Inflammatory macrophage treated with lipopolysaccharide for 1 hour (primary cell): ENCODE measurements at regions not wholly inside any gene's neighbourhood (a gene's known extent, or its start where the extent isn't known, plus 50 kb on each side); places are given as distances from the start of the nearest gene placed in this dataset.
"Not testable (repeated sequence)": the region's sequence is repeated elsewhere in the genome, so short reads cannot be mapped to it uniquely, and the experiment has no call there.

Source experiments
- DNase-seq, 2 donors: peaks; one replicate each; pipeline ENCODE4 v3.0.0-alpha.2; 2020 to 2022

DNA sequence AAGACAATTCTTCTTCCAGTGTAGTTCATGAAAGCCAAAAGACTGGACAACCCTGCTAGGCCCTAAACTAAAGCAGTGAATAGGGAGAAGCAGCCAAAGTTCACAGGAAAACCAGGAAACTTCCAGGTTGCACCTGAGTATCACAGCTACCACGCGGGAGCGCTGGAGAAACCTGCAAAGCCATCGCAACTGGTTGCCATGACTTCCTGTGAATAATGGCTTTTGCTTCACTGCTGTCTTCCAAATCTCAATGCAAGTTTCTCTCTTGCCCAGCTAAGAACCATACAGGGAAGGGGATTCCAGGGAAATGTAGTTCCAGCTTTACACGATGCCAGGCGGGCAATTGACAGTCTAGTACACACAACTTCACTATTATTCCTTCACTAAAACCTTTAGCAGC lies 114.1 kb downstream of the GXYLT1 start:
- DNase-seq: no peak

DNA sequence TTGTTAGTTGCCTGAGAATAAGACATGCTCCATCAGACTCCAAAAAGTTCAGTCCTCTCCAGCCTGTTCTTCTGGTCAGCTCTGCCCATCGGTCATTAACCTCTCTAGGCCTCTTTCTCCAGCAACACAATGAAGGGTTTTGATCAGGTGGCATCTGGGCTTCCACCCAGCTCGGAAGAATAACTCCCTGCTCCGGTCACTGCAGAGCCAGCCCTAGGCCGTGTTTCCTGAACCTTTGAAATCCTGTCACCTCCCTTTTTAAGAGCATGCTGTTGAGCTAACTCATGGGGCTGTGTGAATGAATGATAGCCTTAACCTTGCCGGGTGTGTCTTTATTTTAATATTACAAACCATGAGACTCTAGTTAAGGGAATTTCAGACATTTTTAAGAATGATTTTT lies 117.1 kb downstream of the GXYLT1 start:
- DNase-seq: no peak

DNA sequence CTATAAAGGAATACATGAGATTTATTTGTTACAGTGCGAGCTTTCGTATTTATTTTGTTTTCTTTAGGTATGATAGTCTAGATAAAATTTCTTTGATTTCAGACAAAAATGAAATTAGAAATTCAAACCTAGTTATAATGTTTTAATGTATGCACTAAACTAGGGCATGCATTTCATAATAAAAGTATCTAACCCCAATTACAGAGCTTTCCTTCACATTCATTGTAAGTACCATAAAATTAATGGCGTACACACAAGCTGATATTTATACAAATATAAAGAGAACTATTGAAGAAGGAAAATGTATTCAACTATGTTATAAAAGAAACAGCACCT lies 120.2 kb downstream of the GXYLT1 start:
- DNase-seq: no peak

DNA sequence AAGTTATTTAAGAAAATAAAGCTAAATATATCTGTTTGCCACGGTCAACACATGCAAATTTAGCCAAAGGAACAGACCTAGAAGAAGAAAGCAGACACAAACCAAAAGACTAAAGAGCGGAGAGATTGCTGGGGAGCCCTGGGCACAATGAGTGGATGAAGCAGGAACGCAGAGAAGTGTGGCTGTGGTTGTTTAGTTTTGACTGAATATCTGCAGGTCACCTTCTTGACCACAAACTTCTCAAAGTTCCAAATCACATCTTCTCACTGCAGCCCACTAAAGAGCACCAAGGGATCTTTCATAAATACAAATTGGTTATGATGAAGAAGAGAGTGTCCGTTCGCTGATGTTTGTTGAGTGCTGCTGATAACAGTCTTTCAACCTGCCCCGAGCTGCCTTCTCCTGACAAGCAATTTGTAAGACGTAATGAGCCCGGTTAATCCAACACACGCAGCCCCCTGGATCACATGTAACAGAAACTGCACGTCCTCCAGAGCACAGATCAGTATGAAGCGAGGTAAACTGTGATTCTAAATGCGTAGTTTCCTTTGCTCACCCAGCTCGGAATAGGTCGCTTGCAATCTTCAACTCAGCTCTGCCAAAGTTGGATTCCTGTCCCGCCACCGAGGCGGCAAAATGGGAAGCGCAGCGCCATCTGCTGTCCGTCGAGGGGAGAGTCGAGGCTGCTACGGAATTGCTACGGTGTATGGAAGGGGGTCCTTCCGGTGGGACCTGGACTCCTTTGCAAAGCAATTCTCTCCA lies 120.8 kb downstream of the GXYLT1 start:
- peak; percentile 37 to 86 for DNase-seq

DNA sequence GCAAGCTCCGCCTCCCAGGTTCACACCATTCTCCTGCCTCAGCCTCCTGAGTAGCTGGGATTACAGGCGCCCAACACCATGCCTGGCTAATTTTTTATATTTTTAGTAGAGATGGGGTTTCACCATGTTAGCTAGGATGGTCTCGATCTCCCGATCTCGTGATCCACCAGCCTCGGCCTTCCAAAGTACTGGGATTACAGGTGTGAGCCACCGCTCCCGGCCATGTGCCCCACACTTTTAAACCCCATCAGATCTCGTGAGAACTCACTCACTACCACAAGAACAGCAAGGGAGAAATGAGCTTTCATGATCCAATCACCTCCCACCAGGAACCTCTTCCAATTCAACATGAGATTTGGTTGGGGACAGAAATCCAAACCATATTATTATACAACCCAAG lies 122.7 kb downstream of the GXYLT1 start:
- not testable (repeated sequence) for DNase-seq

DNA sequence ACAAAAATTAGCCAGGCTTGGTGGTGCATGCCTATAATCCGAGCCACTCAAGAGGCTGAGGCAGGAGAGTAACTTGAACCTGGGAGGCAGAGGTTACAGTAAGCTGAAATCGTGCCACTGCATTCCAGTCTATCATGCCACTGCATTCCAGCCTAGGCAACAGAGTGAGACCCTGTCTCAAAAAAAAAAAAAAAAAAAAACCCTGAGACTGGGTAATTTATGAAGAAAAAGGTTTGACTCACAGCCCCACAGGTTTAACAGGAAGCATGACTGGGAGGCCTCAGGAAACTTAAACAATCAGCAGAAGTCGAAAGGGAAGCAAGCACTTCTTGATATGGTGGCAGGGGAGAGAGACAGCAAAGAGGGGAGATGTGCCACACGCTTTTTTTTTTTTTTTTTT lies 123.2 kb downstream of the GXYLT1 start:
- no peak for DNase-seq

DNA sequence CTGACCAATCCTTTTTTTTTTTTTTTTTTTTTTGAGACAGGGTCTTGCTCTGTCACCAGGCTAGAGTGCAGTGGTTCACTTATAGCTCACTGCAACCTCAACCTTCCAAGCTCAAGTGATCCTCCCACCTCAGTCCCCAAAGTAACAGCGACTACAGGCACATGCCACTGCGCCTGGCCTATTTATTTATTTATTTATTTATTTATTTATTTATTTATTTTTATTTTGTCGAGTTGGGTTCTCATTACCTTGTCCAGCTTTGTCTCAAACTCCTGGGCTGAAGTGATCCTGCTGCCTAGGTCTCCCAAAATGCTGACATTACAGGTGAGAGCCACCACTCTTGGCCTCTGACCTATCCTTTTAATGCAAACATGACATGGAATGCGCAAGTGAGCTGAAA lies 124.4 kb downstream of the GXYLT1 start:
- no peak for DNase-seq

DNA sequence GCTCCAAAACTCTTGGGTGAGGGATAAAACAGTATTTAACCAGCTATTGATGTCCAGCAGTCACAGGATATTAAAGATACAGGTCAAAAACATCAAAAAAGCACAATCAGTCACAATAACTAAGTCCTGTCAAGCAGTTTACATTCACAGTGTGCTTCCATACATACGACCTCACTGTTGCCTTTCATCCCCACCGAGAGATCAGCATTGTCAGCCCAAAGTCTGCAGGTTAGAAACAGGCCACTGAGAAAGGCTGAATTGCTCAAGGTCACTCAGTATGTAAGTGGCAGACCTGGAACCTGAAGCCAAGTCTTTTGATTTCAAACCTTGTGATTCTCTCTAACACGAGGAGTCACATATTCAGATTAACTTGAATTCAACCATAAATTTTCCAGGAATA lies 124.9 kb downstream of the GXYLT1 start:
- no peak for DNase-seq

DNA sequence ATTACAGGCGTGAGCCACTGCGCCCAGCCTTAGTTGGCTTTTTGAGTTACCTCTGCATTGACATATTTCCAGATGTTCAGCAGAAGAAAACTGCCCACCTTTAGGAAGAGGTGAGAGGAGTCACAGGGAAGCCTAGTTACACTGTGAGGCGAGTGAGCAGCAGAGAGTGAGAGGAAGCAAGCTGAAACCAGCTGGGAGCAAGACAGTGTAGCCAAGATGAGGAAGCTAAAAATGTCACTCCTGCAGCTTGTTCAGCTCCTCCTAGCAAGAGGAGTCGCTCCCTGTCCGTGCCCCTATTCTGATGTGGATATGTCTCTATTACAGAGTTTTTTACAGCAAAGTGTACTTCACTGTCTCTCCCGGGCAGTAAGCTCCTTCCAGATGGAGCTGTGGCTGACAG lies 127.6 kb downstream of the GXYLT1 start:
- DNase-seq: no peak

DNA sequence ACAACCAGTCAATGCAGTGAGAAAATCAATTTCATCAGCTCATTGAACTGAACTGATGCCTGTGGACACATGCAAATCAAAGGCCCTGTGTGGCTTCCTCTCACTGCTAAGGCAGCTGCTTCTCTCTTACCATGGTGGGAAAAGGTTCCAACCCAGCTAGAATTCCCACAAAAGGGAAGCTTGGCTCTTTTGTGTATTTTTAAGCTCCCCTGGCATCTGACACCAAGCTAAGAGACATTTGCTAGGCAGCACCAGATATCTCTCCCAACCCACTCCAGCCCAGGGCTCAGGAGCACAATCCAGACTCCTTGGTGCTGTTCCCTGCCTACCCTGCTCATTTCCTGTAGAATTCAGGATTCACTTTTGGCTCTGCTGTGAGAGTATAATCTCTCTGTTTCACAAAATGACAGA lies 129.6 kb downstream of the GXYLT1 start:
- no peak for DNase-seq

DNA sequence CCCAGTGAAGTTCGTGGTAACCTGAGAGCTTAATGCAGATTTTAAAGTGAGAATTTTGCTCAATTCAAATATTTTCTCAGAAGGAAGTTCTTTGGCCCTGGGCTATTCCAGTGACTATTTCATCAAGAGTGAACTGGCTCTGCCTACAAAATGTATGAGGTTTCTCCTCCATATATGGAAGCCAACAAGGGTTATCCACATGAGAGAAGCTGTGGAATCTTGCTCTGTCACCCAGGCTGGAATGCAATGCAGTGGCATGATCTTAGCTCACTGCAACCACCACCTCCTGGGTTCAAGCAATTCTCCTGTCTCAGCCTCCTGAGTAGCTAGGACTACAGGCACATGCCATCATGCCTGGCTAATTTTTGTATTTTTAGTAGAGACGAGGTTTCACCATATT lies 132.2 kb downstream of the GXYLT1 start:
- DNase-seq: not testable (repeated sequence)

DNA sequence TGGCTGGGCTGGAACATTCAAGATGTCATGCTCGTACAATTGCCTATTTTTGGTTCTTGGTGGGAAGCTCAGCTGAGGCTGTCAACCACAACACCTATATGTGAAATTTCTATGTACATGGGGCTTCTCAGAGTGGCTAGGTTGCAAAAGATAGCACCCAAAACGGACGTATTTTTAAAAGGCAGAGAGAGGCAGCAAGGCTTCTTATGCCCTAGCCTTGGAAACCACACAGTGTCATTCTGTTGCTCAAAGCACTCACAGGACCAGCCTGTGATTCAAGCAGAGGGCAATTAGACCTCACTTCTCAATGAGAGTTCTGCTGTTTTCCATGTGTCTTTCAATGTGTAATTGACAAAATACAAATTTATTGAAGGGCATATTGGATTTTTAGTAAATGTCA lies 134.0 kb downstream of the GXYLT1 start:
- no peak for DNase-seq

DNA sequence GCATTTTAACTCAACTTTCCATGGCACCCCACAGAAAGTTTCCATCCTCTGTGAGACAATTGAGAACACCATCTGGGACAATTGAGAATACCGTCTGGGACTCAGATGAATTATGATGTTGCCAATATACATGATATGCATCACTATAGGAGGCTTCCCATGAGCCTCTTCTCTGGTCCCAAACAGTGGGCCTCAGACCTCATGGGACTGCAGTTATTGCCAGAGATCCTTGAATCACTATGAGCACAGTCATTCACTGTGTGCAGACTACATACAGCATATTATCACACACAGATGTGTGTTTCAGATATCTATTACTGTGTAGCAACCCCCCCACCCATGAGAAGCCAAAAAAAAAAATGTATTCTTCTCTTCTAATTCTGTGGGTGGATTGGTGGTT lies 134.4 kb downstream of the GXYLT1 start:
- no peak for DNase-seq

DNA sequence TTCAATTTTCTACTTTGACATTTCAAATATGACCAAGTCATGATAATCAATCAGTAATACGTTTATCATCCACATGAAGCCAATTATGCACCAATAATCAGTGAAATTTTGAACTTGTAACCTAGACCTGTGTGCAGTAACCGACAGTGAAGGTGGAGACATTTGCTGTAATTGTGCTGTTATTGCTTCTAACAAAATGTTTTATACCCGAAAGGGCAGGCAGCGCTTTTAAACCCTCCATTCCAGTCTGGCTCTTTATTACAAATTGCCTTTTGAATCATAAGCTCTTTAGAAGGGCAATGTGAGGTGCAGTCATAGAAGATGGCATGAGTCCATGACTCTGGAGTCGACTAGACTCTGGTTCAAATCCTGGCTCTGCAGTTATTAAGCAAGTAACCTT lies 135.7 kb downstream of the GXYLT1 start:
- no peak for DNase-seq

DNA sequence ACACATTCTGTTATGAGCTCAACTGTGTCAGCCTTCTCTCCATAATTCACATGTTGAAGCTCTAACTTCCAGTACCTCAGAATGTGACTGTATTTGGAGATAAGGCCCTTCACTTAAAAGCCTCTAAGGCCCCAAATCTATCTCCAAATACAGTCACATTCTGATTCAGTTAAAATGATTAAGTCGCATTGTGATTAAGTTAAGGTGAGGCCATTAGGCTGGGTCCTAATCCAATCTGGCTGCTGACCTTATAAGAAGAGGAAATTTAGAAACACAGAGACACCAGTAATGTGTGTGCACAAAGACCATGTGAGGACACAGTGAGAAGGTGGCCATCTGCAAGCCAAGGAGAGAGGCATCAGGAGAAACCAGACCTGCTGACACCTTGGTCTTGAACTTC lies 141.6 kb downstream of the GXYLT1 start:
- DNase-seq: no peak

DNA sequence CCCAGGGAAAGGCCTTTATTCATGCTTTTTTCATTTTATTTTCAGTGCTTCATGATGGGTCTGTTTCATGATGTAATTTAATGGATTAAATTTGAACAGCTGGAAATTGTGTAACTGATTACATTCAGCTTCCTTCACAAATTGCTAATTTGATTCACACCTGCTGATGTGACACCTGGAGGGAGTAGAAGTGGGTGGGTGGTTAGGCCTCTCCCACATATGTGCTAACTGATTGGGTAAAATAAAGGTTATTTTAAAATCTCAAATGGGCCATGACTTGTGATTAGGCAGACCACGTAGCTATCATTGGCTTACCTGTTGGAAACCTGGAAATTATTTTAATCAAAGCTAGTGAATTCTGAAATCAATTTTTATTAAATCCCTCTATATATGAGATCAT lies 142.1 kb downstream of the GXYLT1 start:
- no peak for DNase-seq

DNA sequence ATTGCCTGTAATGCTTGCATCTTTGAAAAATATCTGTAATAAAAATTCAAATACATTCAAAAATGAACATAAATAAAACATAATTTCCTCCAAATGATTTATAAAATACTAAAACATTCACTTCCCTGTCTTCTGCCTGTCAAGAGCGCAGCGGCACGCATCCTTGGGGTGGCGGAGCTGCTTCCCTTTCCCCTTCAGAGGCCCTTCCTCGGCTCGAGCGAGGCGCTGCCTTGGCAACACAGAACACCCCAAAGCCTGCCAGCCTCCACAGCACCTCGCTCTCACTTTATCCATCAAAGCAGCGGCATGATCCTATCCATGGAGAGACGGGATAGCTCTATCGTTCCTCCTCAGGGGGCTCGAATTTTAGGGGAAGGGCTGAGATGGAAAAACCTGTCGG lies 146.2 kb downstream of the GXYLT1 start:
- no peak for DNase-seq

DNA sequence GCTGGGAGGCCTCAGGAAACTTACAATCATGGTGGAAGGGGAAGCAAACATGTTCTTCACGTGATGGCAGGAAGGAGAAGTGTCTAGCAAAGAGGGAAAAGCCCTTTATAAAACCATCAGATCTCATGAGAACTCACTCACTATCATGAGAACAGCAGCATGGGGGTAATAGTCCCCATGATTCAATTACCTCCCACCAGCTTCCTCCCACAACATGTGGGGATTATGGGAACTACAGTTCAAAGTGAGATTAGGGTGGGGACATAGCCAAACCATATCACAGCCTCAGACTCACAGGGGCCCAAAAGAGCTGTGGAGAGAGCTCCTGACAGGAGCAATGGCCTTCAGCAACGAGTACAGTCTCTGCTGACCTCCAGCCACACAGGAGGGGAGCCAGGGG lies 151.4 kb downstream of the GXYLT1 start:
- DNase-seq: peak; percentile 10 to 27

DNA sequence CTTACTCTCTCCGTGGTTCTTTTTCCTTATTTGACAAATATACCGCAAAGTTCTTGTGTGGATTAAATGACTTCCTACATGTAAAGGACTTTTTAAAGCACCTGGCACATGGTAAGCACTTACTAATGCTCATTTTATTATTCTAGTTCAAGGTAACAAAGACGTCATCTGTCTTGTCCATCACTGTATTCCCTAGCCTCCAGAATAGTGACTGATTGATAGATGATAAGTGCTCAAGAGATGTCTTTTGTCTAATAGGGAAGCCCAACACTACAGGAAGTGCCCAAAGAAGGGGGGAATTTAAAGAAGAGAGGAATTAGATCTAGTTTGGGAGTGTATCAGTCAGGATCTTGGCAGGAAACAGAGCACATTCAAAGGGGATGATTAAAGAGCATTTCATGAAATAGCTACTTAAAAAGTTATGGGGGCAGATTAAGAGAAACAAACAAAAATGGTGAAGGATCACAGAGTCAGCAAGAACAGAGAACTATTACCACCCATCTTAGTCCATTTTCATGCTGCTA lies 151.9 kb downstream of the GXYLT1 start:
- no peak for DNase-seq

DNA sequence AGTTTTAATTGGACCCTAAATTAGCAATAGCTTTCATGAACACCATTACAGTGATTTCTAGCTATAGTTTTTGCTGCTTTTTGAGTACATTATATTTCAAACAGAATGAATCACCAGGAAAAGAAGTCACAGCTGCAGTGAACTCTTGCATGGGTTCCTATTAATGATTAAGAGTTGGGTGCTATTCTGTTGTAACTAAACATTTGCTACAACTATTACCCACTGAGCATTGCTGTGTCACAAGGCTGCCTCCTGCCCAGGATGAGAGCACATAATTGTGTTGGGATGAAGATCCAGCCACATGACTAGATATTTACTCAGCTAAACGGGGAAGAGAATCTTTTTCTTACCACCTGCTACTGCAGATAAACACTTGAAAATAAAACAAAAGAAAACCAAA lies 152.7 kb downstream of the GXYLT1 start:
- DNase-seq: no peak

DNA sequence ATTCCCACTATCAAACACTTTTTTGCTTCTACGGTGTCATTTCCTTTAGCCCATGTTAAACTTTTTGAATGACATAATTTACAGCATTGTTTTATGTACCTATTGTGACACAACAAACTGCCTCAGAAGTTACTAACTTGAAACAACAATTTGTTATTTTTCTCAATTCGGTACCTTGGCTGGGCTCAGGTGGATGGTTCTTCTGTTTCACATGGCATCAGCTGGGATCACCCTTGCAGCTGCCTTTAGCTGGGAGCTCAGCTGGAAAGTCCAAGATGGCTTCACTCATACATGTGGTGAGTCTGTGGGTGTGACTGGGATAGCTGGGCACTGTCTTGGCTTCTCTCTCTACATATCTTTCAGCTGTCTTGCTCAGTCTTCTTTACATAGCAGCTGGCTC lies 156.0 kb downstream of the GXYLT1 start:
- DNase-seq: peak; percentile 2 to 5

DNA sequence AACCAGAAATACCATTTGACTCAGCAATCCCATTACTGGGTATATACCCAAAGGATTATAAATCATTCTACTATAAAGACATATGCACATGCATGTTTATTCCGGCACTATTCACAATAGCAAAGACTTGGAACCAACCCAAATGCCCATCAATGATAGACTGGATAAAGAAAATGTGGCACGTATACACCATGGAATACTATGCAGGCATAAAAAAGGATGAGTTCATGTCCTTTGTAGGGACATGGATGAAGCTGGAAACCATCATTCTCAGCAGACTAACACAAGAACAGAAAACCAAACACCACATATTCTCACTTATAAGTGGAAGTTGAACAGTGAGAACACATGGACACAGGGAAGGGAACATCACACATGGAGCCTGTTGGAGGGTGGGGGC lies 158.2 kb downstream of the GXYLT1 start:
- not testable (repeated sequence) for DNase-seq

DNA sequence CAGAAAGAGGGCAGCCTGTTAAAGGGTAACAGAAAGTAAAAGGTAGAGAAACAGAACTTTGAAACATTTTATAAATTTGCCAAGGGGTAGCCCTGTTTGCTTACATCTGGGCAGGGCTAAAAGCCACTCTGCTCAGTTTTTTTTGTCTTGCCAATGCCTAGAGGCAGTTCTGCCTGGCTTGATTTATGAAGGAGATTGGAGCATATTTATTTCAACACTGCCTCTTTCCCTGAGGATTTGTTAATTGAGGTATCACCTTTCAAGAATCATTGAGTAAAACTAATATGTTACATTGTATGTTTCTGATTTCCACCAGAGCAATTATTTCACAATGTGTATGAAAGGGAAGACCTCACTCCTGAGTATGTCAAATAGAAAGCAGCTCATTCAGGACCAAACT lies 160.8 kb downstream of the GXYLT1 start:
- no peak for DNase-seq

DNA sequence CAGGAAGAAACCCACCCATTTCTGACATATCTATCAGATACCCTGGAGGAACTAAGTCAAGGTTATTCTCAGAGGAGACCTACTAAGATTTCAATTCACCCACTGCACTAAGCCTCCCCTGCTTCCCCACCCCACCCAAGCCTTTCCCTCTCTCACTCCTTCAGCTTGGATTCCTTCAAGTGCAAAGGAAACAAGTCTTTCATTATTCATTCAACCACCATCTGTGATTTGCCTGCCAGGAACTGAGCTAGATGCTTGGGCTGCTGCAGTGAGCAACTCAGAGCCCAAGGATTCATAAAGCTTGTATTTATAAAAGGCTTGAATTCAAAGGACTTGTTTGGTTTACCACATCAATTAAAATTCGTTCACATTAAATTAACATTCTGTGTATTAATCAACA lies 161.3 kb downstream of the GXYLT1 start:
- DNase-seq: no peak

DNA sequence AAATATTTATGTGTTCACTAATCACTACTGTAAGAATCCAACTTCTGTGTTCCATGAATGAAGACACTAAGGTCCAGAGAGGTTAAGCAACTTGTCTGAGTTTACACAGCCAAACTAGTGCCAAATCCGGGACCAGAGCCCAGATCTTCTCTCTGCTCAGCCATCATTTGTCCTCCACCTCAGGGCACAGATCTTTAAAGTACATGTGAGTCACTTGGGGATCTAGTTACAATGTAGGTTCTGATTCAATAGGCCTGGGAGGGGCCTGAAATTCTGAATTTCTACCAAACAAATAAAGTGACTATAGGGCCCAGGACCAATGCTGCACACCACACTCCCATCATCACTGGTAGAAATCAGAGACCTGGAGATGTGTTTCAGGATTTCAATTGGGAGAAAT lies 162.9 kb downstream of the GXYLT1 start:
- DNase-seq: no peak
